ENCODE measurements at regions not wholly inside any gene's neighbourhood (a gene's known extent, or its start where the extent isn't known, plus 50 kb on each side); places are given as distances from the start of the nearest gene placed in this dataset.

- TF ChIP-seq CHD2 (IDR thresholded peaks at IDR 0.05; ENCODE audit: low read length) (no peak), TCF12 (IDR thresholded peaks at IDR 0.05; ENCODE audit: low read depth, low read length) (no peak), SP2 (IDR thresholded peaks at IDR 0.05; ENCODE audit: low read length) (no peak)
- Histone ChIP-seq H4K8ac (ENCODE audit: extremely low read depth, insufficient read depth, low read length) (no peak overlapping the region), H4K91ac (replicated peaks; ENCODE audit: insufficient read length, low read length) (no peak overlapping the region), H2BK20ac (ENCODE audit: low read length) (no peak overlapping the region), H3K14ac (ENCODE audit: insufficient read length) (no peak overlapping the region), H2BK5ac (ENCODE audit: low read depth, low read length) (no peak overlapping the region), H3K4ac (replicated peaks; ENCODE audit: insufficient read length, low read depth, low read length) (no peak overlapping the region), H3K9me3 (ENCODE audit: insufficient read depth in 2 of 2, low read depth in 1 of 2, low read length in 1 of 2) (no peaks in the 10 kb centered on the region), H3K56ac (replicated peaks; ENCODE audit: insufficient read length, low read depth, low read length) (no peak overlapping the region), H3K23ac (ENCODE audit: insufficient read length) (no peak overlapping the region), H4K20me1 (replicated peaks in 1 of 2; ENCODE audit: control insufficient read depth in 1 of 2, insufficient read depth in 2 of 2, low read length in 2 of 2) (no peaks in the 10 kb centered on the region), H2AFZ (ENCODE audit: low read length) (no peak overlapping the region), H2AK5ac (ENCODE audit: low read depth, low read length) (no peak overlapping the region), H3K27me3 (replicated peaks in 1 of 4; ENCODE audit: control insufficient read depth in 3 of 4, extremely low read depth in 1 of 4, insufficient read depth in 3 of 4, low read length in 3 of 4) (no peaks in the 10 kb centered on the region), H3K18ac (ENCODE audit: extremely low read depth, low read length) (no peak overlapping the region), H3K23me2 (ENCODE audit: low read depth, low read length) (no peaks in the 10 kb centered on the region), H4K5ac (ENCODE audit: insufficient read length, low read depth, low read length) (no peak overlapping the region), H3K4me1 (replicated peaks in 1 of 4; ENCODE audit: control insufficient read depth in 3 of 4, insufficient read depth in 4 of 4, low read length in 3 of 4) (peaks cover 0 to 2% (median 0%) of the 10 kb centered on the region in 4 experiments; a peak in 1 of 7 replicates), H2BK12ac (ENCODE audit: low read depth, low read length) (no peak overlapping the region), H2BK15ac (ENCODE audit: low read length) (no peak overlapping the region), H3K4me3 (ENCODE audit: extremely low read depth in 1 of 4, insufficient read depth in 2 of 4, low read depth in 3 of 4, low read length in 4 of 4) (no peak overlapping the region), H3K36me3 (ENCODE audit: control insufficient read depth in 2 of 4, insufficient read depth in 4 of 4, low read length in 3 of 4) (no peaks in the 10 kb centered on the region), H3K79me1 (ENCODE audit: low read depth, low read length) (no peaks in the 10 kb centered on the region), H3K9ac (replicated peaks in 1 of 4; ENCODE audit: extremely low read depth in 1 of 4, low read depth in 3 of 4, low read length in 3 of 4) (no peak overlapping the region), H2BK120ac (replicated peaks; ENCODE audit: low read depth, low read length) (no peak overlapping the region), H3K4me2 (ENCODE audit: insufficient read depth in 1 of 2, low read depth in 2 of 2, low read length in 2 of 2) (no peak overlapping the region), H3K79me2 (ENCODE audit: control insufficient read depth in 1 of 2, insufficient read depth in 2 of 2, low read length in 2 of 2) (no peaks in the 10 kb centered on the region), H3K27ac (ENCODE audit: low read depth, low read length) (no peak overlapping the region)
- ChIA-PET POLR2A (ENCODE audit: partially characterized antibody) (no interaction called here), CTCF (ENCODE audit: partially characterized antibody) (no interaction called here)
- WGBS, 2 experiments (ENCODE audit: extremely low coverage in 1 of 2, insufficient coverage in 1 of 2, insufficient read length in 1 of 2, insufficient replicate concordance in 2 of 2, low coverage in 1 of 2, low lambda C conversion rate in 2 of 2, missing lambda C conversion rate in 1 of 2), result 89% methylated on average over 3 of the region's 3 CpGs; no CpG with 5 or more reads in 1 of the 2 experiments
- no peak for FAIRE-seq
- no peak for DNase-seq (ENCODE audit: low read depth in 1 of 2, low spot score in 2 of 2)
These were observed 188.6 kb upstream of the CPXCR1 start for GRCh38 chrX:88558421-88558820.
